Thymus (tissue), 11 donors: ENCODE measurements at regions not wholly inside any gene's neighbourhood (a gene's known extent, or its start where the extent isn't known, plus 50 kb on each side); places are given as distances from the start of the nearest gene placed in this dataset.

Experiments
- DNase-seq, 9 donors: peaks; one replicate each; pipeline ENCODE4 v3.0.0-alpha.2; 2013; ENCODE audit warnings: low spot score in 9 of 9, low read depth in 6 of 9, missing footprints in 1 of 9
- H3K27ac ChIP-seq, 2 donors: one replicate each; pipeline ENCODE4 v1.5.1; 2013; ENCODE audit warnings: control low read depth in 1 of 2, low read depth in 1 of 2, low read length in 1 of 2, mild to moderate bottlenecking in 1 of 2, moderate library complexity in 1 of 2
- H3K27me3 ChIP-seq, 2 donors: one replicate each; pipeline ENCODE4 v1.5.1; 2013; ENCODE audit warnings: low read length in 1 of 2; ENCODE audit not compliant: control insufficient read depth in 2 of 2, insufficient read depth in 1 of 2
- H3K36me3 ChIP-seq, 2 donors: one replicate each; pipeline ENCODE4 v1.5.1; 2013; ENCODE audit warnings: low read length in 1 of 2, mild to moderate bottlenecking in 1 of 2, moderate library complexity in 1 of 2; ENCODE audit not compliant: control insufficient read depth in 2 of 2, insufficient read depth in 2 of 2
- H3K4me1 ChIP-seq, 2 donors: one replicate each; pipeline ENCODE4 v1.5.1; 2013; ENCODE audit warnings: low read length in 2 of 2; ENCODE audit not compliant: control insufficient read depth in 2 of 2, insufficient read depth in 2 of 2
- H3K4me3 ChIP-seq, 2 donors: one replicate each; pipeline ENCODE4 v1.5.1; 2013; ENCODE audit warnings: low read length in 2 of 2, control low read depth in 1 of 2, mild to moderate bottlenecking in 1 of 2
- H3K9me3 ChIP-seq, 2 donors: one replicate each; pipeline ENCODE4 v1.5.1; 2013; ENCODE audit warnings: low read length in 1 of 2, mild to moderate bottlenecking in 1 of 2; ENCODE audit not compliant: control insufficient read depth in 2 of 2, insufficient read depth in 1 of 2
- WGBS: extraction: QIAGEN DNeasy Blood & Tissue Kit; methylation state at CpG from one replicate; pipeline ENCODE4 v1.1.7; 2013; 5-methylcytosine and 5-hydroxymethylcytosine counted together
- donor health status: healthy.

DNA sequence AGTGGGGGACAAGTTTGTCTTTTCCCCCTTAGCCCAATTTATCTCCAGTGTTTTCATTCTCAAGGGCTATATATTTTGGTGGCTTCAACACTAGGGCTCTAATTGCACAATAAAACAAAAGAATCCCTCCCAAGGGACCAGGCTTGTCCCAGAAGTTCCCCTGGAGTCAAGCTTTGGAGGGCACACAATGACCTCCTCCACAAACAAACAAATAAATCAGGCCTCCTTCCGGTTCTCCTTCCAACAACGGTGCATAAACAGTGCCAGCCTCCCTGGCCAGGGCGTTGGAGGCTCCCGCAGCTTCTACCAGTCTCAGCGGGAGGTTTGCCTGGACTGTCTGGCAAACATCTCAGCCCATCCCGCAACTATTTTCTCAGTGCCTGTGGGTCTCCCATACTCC, 188.0 kb upstream of the FOXF1 start:
- Histone ChIP-seq H3K27ac (no peak overlapping the region), H3K9me3 (no peaks in the 10 kb centered on the region), H3K4me3 (no peak overlapping the region), H3K36me3 (no peaks in the 10 kb centered on the region), H3K4me1 (no peaks in the 10 kb centered on the region), H3K27me3 (peaks cover 0 to 18% of the 10 kb centered on the region in 2 donors)
- 13% methylated on average over 6 of the region's 6 CpGs for WGBS
- no peak for DNase-seq

DNA sequence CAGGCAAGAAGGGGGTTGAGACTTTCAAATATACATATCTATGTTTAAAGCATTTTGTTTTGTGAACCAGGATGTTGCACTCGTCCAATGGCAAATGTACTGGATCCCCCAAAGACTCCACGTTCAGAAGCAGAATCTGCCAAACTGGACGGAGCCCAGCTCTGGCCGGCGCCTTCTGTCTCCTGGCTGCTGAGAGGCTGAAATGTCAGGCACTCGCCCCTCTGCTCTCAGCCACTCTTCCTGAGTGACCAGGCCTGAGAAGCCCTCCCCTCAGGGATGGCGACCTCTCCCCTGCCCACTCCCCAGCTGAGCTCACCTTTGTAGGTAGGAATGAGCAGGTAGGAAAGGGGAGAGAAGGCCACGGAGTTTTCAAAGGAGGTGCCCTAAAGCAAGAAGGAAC, 187.5 kb upstream of the FOXF1 start:
- no peaks in the 10 kb centered on the region for H3K9me3 ChIP-seq
- H3K27me3 ChIP-seq, result peaks cover 0 to 18% of the 10 kb centered on the region in 2 donors
- no peak overlapping the region for H3K27ac ChIP-seq
- H3K36me3 ChIP-seq, result no peaks in the 10 kb centered on the region
- H3K4me3 ChIP-seq, result no peak overlapping the region
- H3K4me1 ChIP-seq, result no peaks in the 10 kb centered on the region
- 61% methylated on average over 8 of the region's 8 CpGs for WGBS
- DNase-seq, result no peak

DNA sequence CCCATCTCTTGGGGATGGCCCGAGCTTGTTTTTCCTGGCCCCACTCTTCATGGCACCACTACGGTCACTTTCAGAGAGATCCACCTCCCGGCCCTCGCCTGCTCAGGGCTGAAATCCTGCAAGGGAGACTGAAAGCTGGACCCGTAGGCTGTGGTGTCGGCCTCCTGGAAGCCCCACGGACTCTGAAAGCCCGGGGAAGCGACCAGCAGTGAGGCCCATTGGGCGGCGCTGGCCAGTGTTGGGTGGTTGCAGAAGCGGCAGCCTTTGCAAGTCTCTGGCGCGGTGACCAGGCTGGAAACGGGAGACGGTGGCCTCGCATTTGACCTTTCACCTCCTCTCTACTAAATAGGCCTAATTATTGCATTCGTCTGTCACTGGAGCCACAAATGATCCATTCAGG, 186.0 kb upstream of the FOXF1 start:
- peaks cover 0 to 18% of the 10 kb centered on the region in 2 donors for H3K27me3 ChIP-seq
- no peak overlapping the region for H3K4me3 ChIP-seq
- H3K9me3 ChIP-seq, result no peaks in the 10 kb centered on the region
- H3K4me1 ChIP-seq, result no peaks in the 10 kb centered on the region
- 94% methylated on average over 18 of the region's 18 CpGs for WGBS
- no peak overlapping the region for H3K27ac ChIP-seq
- no peaks in the 10 kb centered on the region for H3K36me3 ChIP-seq
- no peak for DNase-seq

DNA sequence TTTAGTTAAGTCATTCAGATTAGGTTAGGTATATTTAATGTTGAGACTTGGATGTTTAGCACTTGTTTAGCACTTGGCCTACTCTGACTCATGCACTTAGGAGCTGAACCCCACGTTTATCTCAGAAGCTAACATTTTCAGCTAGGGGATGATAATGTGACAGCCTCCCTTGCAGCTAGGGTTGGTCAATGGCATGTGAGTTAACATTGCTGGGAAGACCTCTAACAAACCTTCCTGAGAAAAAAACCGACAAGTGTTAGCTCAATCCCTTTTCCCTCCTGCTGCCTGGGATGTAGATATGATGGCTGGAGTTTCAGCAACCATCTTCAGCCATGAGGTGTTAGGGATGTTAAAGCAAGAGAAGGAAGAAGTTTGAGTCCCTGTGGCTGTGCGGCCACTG, 185.0 kb upstream of the FOXF1 start:
- H3K4me3 ChIP-seq, result no peak overlapping the region
- 88% methylated on average over 3 of the region's 3 CpGs for WGBS

DNA sequence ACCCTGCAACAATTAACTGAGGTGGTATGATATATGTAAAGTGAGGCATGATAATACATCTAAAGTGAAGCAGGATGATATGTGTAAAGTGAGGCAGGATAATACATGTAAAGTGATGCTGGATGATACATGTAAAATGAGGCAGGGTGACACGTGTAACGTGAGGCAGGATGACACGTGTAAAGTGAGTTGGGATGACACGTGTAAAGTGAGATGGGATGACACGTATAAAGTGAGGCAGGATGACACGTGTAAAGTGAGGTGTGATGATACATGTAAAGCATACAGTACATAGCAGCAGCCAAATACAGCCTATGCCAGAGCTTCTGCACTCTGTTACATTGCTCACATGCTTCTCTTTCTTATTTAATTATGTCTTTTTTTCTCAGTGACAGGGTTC, 184.4 kb upstream of the FOXF1 start:
- Histone ChIP-seq H3K4me3 (no peak overlapping the region), H3K9me3 (no peaks in the 10 kb centered on the region), H3K4me1 (no peaks in the 10 kb centered on the region), H3K27me3 (peaks cover 0 to 18% of the 10 kb centered on the region in 2 donors), H3K27ac (no peak overlapping the region), H3K36me3 (no peaks in the 10 kb centered on the region)
- WGBS, result 95% methylated on average over 6 of the region's 6 CpGs
- no peak for DNase-seq

More for the DNA sequence above, 185.0 kb upstream of the FOXF1 start:
- Histone ChIP-seq H3K27me3 (peaks cover 0 to 15% of the 10 kb centered on the region in 2 donors), H3K4me1 (no peaks in the 10 kb centered on the region), H3K27ac (no peak overlapping the region), H3K36me3 (no peaks in the 10 kb centered on the region), H3K9me3 (no peaks in the 10 kb centered on the region)
- no peak for DNase-seq

DNA sequence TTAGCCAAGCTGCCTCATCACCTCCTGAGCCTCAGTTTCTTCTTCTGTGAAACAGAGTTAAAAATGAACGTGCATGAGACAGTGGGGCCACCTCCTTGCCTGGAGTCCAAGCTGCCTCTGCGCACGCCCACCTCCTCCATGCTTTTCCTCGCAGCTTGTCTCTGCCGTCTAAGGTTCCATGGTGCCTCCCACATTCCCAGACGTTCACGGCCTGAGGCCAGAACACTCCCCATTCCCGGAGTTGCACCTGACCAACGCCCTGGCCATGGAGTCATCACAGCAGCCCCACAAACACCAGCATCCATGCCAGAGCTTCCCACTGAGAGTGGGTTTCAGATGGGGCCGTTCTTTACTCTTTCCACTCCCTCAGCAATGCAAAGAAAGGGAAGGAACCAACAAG, 183.0 kb upstream of the FOXF1 start:
- H3K4me1 ChIP-seq, result no peaks in the 10 kb centered on the region
- WGBS, result 79% methylated on average over 10 of the region's 10 CpGs
- no peaks in the 10 kb centered on the region for H3K36me3 ChIP-seq

DNA sequence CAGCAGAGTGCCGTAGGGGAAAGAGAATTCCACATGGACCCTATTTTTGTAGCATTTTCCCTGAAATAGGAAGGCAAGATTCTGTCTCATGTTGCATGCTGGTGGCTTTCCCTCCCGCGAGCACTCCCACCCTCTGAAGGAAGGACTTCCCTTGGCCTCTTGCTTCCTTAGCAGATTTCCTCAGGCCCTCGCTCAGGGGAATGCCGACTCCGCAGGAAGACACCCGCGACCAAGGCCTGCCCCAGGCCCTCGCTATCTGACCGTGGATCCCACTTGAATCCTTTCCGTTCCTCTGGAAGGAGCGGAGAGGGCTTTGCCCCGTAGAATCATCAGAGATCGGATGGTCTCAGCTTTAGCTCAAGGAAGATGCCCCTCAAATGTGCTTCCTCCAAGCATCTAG, 179.4 kb upstream of the FOXF1 start:
- Histone ChIP-seq H3K9me3 (no peaks in the 10 kb centered on the region), H3K4me1 (no peaks in the 10 kb centered on the region), H3K27ac (no peak overlapping the region), H3K27me3 (peaks cover 0 to 35% of the 10 kb centered on the region in 2 donors), H3K4me3 (no peak overlapping the region), H3K36me3 (no peaks in the 10 kb centered on the region)
- WGBS, result 26% methylated on average over 14 of the region's 14 CpGs
- no peak for DNase-seq

More for the DNA sequence above, 183.0 kb upstream of the FOXF1 start:
- Histone ChIP-seq H3K27me3 (peaks cover 0 to 25% of the 10 kb centered on the region in 2 donors), H3K4me3 (no peak overlapping the region), H3K9me3 (no peaks in the 10 kb centered on the region), H3K27ac (no peak overlapping the region)
- DNase-seq, result no peak

DNA sequence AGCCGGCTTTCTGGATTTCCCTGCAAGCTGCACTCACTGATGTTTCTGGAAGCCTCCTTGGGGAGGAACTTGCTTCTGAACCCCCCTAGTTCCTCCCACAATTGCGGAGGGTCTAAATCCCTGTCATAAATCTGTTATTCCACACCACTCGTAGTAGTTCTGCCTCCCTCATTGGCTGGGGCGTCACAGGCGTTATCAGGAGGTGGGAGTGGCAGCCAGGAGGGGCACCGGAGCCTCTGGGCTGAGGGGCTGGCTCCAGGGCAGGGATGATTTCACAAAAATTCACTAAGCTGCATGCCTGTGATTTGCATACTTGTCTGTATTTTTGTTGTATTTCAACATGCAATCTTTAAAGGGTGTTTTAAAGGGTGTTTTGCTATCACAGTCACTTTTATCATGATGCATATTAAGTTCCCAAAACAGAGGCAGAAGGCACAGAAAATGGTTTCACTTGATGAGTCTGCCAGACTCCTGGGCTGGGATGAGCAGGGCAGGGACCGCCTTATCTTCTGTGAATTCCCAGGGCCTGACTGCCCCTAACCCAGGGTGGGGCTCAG, 176.2 kb upstream of the FOXF1 start:
- DNase-seq, result no peak
- Histone ChIP-seq H3K9me3 (peaks cover 0 to 1% of the 10 kb centered on the region in 2 donors), H3K27ac (no peak overlapping the region), H3K4me3 (no peak overlapping the region), H3K27me3 (peaks cover 0 to 38% of the 10 kb centered on the region in 2 donors), H3K36me3 (no peaks in the 10 kb centered on the region), H3K4me1 (no peaks in the 10 kb centered on the region)
- WGBS, result 19% methylated on average over 7 of the region's 7 CpGs

DNA sequence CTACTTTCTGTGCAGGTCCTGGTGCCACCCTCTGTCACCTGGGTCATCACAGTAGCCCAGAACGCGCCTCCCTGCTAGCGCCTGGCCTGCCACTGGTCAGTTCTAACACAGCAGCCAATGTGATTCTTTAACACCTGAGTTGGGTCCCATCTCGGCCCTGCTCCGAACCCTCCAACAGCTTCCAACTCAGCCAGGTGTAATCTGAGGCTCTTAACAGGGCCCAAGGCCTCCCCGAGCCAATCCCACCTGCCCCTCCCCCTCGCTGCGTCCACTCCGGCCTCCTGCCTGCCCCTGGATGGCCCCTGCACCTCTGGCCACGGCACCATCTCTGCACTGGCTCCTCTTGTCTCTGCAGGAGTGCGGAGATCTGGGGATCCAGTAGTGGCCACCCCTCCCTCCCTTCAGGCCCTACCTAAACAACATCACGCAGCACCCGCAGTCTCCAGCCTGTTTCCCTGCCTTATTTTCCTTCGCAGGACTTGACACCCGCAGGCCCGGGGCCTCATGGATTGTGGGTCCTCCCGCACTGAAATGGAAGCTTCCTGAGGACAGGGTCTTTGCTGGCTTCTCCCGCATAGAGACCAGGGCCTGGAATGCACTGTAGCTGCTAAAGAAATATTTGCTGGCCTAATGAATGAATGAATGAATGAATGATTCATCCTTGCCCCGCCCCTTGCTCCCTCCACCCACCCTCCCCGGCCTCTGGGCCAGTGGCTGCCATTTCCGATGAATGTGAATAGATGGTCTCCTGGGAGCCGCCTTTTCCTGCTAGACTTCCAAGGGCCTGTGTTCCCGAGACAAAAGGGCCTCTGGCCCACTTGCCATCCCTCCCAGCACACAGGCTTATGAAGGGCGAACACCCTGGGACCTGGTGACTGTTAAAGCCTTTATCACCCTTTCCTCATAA, 174.8 kb upstream of the FOXF1 start:
- no peaks in the 10 kb centered on the region for H3K4me1 ChIP-seq
- no peaks in the 10 kb centered on the region for H3K36me3 ChIP-seq
- 79% methylated on average over 24 of the region's 24 CpGs for WGBS
- peaks cover 0 to 38% of the 10 kb centered on the region in 2 donors for H3K27me3 ChIP-seq
- no peak overlapping the region for H3K27ac ChIP-seq
- DNase-seq, result no peak
- peaks cover 0 to 1% of the 10 kb centered on the region in 2 donors for H3K9me3 ChIP-seq
- H3K4me3 ChIP-seq, result no peak overlapping the region
